ENCODE measurements at regions not wholly inside any gene's neighbourhood (a gene's known extent, or its start where the extent isn't known, plus 50 kb on each side); places are given as distances from the start of the nearest gene placed in this dataset.
"Not testable (repeated sequence)": the region's sequence is repeated elsewhere in the genome, so short reads cannot be mapped to it uniquely, and the experiment has no call there.

DNA sequence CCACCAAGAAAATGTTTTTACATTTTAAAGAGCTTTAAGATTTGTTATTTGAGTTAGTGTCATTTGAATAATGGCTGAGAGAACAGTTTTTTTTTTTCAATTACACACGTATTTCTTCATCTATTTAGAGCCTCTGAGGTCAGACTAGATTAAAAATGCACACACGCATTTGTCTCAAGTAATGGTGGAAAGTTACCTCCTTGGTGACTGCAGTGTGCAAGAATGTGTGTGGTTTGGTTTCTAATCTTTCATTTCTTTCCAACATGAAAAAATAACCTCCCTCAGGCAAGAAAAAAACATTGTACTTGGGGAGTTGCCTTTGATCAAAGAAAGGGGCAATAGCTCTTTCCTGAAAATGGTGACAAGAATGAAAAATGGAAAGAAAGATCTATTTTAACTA lies 235.5 kb upstream of the ZNF337 start:
- not testable (repeated sequence) for TF ChIP-seq POLR2A (IDR thresholded peaks at IDR 0.05; ENCODE audit: low read depth)
- TF ChIP-seq, protein P1, sequence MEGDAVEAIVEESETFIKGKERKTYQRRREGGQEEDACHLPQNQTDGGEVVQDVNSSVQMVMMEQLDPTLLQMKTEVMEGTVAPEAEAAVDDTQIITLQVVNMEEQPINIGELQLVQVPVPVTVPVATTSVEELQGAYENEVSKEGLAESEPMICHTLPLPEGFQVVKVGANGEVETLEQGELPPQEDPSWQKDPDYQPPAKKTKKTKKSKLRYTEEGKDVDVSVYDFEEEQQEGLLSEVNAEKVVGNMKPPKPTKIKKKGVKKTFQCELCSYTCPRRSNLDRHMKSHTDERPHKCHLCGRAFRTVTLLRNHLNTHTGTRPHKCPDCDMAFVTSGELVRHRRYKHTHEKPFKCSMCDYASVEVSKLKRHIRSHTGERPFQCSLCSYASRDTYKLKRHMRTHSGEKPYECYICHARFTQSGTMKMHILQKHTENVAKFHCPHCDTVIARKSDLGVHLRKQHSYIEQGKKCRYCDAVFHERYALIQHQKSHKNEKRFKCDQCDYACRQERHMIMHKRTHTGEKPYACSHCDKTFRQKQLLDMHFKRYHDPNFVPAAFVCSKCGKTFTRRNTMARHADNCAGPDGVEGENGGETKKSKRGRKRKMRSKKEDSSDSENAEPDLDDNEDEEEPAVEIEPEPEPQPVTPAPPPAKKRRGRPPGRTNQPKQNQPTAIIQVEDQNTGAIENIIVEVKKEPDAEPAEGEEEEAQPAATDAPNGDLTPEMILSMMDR (IDR thresholded peaks at IDR 0.05) = not testable (repeated sequence)

Data from esophagus muscularis mucosa (tissue), 3 donors.